ENCODE measurements at regions not wholly inside any gene's neighbourhood (a gene's known extent, or its start where the extent isn't known, plus 50 kb on each side); places are given as distances from the start of the nearest gene placed in this dataset.

DNA sequence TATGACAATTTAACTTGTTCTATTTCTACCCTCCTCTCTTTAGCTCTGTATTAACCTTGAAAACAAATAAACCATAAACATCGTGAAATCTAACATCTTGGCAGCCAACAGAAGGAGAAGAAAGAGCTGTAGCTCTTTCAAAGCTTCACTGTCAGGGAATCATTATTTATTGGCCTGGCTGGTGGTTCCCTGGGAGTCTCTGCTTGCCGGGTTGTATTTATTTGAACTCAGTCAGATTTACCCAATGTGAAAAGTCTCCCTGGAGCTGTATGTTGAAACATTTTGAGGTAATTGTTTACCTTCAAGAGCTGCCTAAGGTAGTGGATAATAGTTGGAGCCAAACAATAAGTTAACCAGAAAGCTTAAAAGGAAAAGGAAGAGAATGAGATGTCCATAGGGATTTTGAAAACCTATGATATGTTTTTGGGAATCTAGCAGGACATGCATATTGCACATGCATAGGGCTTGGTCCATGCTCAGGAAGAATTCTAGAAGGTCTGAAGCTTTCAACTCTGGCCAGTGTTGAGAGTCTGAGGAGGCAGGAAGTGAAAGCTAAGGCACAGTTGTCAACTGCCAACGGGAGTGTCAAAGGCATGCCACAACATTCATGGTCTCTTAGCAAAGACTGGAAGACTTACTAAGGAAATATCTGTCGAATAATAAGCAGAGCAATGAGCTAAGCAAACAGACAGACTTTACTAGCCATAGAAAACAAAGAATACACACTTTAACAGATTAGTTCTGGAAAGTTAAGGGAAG, 621.6 kb downstream of the PCDH7 start (continued):
- TF ChIP-seq ZNF274 (IDR thresholded peaks at IDR 0.05; ENCODE audit: borderline replicate concordance, extremely low read depth, low read length) (no peak), KDM5A (IDR thresholded peaks at IDR 0.05; ENCODE audit: low read length) (no peak), BRCA1 (IDR thresholded peaks at IDR 0.05; ENCODE audit: low read depth, low read length) (no peak), SP1 (IDR thresholded peaks at IDR 0.05; ENCODE audit: low read depth, low read length) (no peak)
